Activated CD4-positive, alpha-beta T cell treated with anti-CD3 and anti-CD28 coated beads for 1 hour (primary cell): ENCODE measurements at regions not wholly inside any gene's neighbourhood (a gene's known extent, or its start where the extent isn't known, plus 50 kb on each side); places are given as distances from the start of the nearest gene placed in this dataset.

ENCODE experiments used
- DNase-seq: peaks from one replicate; pipeline ENCODE4 v3.0.0-alpha.2; 2020

GRCh38 chr1:55955016-55955621 is 624.2 kb downstream of the PLPP3 start:
- DNase-seq: no peak

DNA sequence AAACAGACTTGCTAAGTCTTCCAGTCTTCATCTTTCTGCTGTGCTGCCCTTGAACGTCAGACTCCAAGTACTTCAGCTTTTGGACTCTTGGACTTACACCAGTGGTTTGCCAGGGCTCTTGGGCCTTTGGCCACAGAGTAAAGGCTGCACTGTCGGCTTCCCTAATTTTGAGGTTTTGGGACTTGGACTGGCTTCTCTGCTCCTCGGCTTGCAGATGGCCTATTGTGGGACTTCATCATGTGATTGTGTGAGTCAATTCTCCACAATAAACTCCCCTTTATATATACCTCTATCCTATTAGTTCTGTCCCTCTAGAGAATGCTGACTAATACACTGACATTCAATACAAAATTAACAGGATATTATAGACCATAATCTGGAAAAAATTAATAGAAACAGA is 628.1 kb downstream of the PLPP3 start:
- no peak for DNase-seq

GRCh38 chr1:55947446-55947845 is 631.9 kb downstream of the PLPP3 start:
- DNase-seq: no peak

DNA sequence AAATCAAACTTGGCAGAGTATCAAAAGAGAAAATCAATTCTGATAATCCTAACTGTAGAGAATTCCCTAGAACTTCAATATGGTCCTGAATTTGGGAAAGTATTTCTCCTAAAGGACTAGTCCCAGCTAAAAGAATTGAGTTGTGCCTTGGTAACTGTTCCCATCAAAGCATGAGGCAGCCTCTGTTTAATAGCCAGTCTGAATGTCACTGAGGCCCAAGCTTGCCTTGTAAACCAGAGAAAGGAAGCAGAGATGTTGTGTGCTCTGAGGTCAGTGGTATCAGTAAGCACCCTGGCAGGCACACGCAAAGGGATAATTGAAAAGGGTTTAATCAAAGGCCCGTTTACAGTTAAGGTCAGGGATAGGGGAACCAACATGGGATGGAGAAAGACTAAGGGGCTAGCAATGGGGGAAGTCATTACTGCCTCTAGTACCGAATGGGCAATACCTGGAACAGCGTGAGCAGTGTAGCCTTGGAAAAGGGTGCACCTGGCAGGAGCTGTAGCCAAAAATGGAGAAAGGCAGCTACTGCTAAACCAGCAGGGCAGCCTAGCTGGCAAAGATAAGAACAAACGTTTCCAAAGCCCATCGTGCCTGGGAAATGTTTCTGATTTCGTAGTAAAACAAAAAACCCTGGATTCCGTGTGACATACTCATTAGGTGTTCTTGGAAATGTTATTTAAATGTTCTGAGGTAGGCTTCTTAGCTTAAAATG is 635.5 kb downstream of the PLPP3 start:
- DNase-seq: no peak

GRCh38 chr1:55943012-55943411 is 636.4 kb downstream of the PLPP3 start:
- no peak for DNase-seq

GRCh38 chr1:55939866-55940265 is 639.5 kb downstream of the PLPP3 start:
- no peak for DNase-seq

GRCh38 chr1:55938861-55939260 is 640.5 kb downstream of the PLPP3 start:
- DNase-seq: no peak

- no peak for DNase-seq
Measured at GRCh38 chr1:55938376-55938850, 641.0 kb downstream of the PLPP3 start.

GRCh38 chr1:55937840-55938375 is 641.5 kb downstream of the PLPP3 start:
- no peak for DNase-seq

DNA sequence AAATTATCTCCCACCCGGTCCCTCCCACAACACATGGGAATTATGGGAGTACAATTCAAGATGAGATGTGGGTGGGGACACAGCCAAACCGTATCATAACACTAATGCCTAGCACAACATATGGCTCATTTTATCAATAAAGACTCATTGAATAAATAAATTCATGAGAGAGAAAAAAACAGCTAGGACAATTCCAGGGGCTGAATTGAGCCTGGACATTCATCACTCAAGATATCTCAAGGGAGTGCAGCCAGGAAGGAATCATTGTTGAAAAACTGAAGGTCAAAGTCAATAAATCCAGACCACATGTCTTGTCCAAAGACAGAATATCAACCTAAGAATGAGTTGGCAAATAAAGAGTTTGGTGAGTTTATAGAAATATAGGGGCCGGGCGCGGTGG is 644.1 kb downstream of the PLPP3 start:
- DNase-seq: no peak

DNA sequence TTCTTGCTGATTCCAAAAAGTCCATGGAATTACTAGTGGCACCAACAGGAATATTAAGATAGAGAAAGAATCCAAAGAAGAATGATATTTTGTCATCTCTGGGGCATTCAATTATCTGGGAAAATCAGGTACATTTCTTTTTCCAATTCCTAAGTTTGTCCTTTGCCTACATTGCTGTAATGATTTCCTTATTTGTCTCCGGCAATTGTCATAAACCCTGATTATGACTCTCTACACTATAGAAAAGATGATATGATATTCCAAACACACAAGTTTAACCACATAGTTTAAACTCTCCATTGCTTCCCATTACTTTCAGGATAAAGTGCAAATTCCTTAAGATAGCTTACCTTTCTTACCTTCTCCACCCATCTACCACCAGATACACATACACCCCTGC is 647.0 kb downstream of the PLPP3 start:
- DNase-seq: no peak

GRCh38 chr1:55931081-55931940 is 648.1 kb downstream of the PLPP3 start:
- DNase-seq: no peak

DNA sequence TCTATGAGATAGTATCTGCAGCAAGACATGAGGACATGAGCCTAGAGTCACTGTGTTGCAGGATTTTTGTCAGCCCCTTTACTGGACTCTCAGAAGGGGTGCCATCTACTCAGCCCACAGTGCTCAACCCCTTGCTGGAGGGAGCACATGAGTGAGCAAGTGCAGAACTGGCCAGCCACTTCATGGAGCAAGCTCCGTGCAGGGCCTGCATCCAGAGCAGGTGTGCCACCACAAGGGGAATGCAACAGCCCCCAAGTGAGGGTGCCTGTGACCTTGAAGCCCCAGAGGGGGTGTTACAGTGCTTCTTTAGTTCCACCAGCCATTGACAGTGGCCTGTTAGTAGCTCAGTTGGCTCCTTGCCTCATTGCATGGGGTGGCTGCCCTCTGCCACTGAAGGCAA is 649.7 kb downstream of the PLPP3 start:
- DNase-seq: no peak

- DNase-seq: no peak
Measured at GRCh38 chr1:55928576-55928975, 650.8 kb downstream of the PLPP3 start.

- no peak for DNase-seq
Measured at GRCh38 chr1:55927702-55928290, 651.6 kb downstream of the PLPP3 start.

- DNase-seq: no peak
Measured at GRCh38 chr1:55926906-55927471, 652.4 kb downstream of the PLPP3 start.

DNA sequence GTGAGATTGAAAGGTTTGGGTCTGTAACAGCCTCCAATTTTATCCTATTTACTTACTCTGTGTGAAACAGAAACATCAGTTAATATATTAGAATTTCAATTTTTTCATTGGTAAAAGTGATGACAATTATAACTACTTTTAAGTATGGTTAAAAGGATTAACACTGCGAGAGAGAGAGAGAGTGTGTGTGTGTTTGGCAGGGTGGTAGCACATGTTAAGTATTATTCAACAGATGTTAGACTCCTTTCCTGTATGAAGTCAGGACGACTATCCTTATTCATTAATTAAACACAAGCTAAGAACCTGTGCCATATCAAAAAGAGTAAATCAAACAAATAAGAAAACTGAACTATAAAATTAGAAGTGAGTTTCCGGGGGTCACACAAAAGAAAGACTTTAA is 662.5 kb downstream of the PLPP3 start:
- no peak for DNase-seq

DNA sequence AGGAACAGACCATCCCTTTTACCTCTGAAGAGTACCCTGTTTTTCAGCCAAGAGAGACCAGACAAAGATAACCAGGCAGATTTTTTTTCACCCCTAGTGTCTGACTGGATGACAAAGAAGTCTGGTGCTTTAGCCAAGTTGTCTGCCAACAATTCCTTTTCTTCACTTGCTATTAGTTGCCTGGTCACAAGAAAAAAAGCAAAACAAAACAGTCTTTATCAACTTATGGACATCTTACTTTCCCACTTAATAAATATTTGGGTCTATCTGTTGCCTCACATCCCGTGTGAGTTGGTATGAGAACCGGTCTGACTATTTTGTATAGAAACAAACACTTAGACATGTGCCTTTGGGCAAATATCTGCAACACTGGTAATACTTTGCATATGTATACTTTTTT is 662.9 kb downstream of the PLPP3 start:
- DNase-seq: no peak

DNA sequence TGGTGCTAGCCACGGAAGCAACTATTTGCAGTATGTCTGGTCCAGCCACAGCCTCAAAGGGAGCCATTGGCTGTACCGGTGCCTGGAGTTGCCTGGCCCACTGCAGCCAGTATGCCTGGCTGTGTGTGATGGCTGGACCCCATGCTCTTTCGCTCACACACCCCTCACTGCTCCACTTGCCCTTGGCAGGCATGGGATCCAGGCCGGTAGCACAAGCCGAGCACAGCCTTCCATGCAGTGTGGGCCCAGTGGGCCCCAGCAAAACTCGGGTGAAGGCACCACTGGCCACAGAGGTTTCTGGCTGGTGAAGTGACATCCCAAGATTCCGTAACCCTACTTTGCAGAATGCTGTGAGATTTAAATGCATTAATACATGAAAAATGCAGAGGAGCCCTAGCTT is 665.8 kb downstream of the PLPP3 start:
- DNase-seq: no peak

GRCh38 chr1:55912438-55912837 is 666.9 kb downstream of the PLPP3 start:
- no peak for DNase-seq

- DNase-seq: no peak
Measured at GRCh38 chr1:55904541-55904940, 674.8 kb downstream of the PLPP3 start.

GRCh38 chr1:55898181-55898580 is 681.2 kb downstream of the PLPP3 start:
- DNase-seq: no peak

DNA sequence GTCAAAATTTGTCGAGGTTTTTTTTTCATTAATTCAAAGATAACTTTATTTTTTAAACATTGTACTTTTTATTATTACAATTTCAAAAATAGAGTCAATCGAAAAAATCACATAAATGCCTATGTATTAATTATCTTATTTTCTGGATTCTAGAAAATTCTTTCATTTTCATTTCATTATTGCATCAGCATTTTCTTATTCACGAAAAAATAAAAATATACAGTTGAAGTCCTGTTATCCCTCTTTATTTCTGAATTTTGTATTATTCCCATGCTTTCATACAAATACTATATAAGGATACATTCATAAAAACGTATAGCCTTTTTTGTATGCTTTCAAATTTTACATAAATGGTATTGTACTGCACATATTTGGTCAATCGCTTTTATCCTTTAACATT is 681.0 kb upstream of the USP24 start:
- DNase-seq: no peak
